Esophagus muscularis mucosa (tissue), 3 donors: ENCODE measurements at regions not wholly inside any gene's neighbourhood (a gene's known extent, or its start where the extent isn't known, plus 50 kb on each side); places are given as distances from the start of the nearest gene placed in this dataset.
"Not testable (repeated sequence)": the region's sequence is repeated elsewhere in the genome, so short reads cannot be mapped to it uniquely, and the experiment has no call there.

ENCODE experiments used
- CTCF ChIP-seq, 3 experiments: fragments of 200-600 bp in 2 of 3; fragments of 450-650 bp in 1 of 3; sonication (generic) in 2 of 3; IDR thresholded peaks; one replicate each; pipeline ENCODE4 v1.5.1; 2017 to 2019; ENCODE audit warnings: antibody characterized with exemption in 3 of 3, mild to moderate bottlenecking in 2 of 3, moderate library complexity in 1 of 3
- POLR2A ChIP-seq: fragments of 450-650 bp; IDR thresholded peaks from one replicate; pipeline ENCODE4 v1.6.1; 2017; ENCODE audit warnings: antibody characterized with exemption, moderate library complexity, mild to moderate bottlenecking, low read depth
- POLR2AphosphoS5 ChIP-seq, 2 donors: sonication (generic); formaldehyde crosslinking; IDR thresholded peaks; one replicate each; pipeline ENCODE4 v1.6.1; 2017; ENCODE audit warnings: antibody characterized with exemption in 2 of 2

GRCh38 chr1:147103416-147104155 lies 68.7 kb downstream of the PRKAB2 start:
- not testable (repeated sequence) for TF ChIP-seq POLR2A; CTCF (IDR thresholded peaks at IDR 0.05); POLR2AphosphoS5 (IDR thresholded peaks at IDR 0.05)
